ENCODE measurements at regions not wholly inside any gene's neighbourhood (a gene's known extent, or its start where the extent isn't known, plus 50 kb on each side); places are given as distances from the start of the nearest gene placed in this dataset.

DNA sequence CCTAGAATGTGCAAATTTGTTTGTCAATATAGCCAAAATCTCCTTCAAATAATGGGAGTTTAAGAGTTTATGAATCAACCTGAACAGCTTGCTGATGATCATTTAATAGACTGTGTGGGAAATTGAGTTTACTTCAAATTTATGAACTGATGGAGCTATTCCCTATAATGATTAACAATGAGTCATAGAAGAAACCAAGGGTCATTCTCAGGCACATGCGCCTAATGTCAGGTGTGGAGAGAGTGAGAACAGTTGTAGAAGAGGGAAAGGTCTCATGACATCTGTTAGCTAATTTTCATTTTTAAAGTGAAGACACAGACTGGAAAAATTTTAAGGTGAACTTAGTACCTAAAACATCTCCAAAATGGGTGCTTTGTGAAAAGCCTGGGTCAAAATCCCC lies 191.8 kb downstream of the BMP4 start:
- POLR2A ChIA-PET (ENCODE audit: partially characterized antibody), result no interaction called here
- Histone ChIP-seq H3K79me1 (ENCODE audit: low read depth, low read length) (no peaks in the 10 kb centered on the region), H3K18ac (ENCODE audit: extremely low read depth, low read length) (no peak overlapping the region)
- TF ChIP-seq, protein P1, sequence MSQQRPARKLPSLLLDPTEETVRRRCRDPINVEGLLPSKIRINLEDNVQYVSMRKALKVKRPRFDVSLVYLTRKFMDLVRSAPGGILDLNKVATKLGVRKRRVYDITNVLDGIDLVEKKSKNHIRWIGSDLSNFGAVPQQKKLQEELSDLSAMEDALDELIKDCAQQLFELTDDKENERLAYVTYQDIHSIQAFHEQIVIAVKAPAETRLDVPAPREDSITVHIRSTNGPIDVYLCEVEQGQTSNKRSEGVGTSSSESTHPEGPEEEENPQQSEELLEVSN (IDR thresholded peaks at IDR 0.05), result no peak
- TF ChIP-seq CEBPB (IDR thresholded peaks at IDR 0.05; ENCODE audit: low read depth, low read length), result no peak
- no peak for TF ChIP-seq ZNF274 (IDR thresholded peaks at IDR 0.05; ENCODE audit: borderline replicate concordance, extremely low read depth, low read length)
- no peak for TF ChIP-seq KDM1A (IDR thresholded peaks at IDR 0.05; ENCODE audit: borderline replicate concordance, low read length)
- no peak for TF ChIP-seq NANOG (IDR thresholded peaks at IDR 0.05; ENCODE audit: insufficient read depth, low read depth, low read length, poor library complexity, severe bottlenecking)
- no peak for TF ChIP-seq CBX8 (IDR thresholded peaks at IDR 0.05; ENCODE audit: borderline replicate concordance, low read depth, low read length)
- TF ChIP-seq, protein P2, sequence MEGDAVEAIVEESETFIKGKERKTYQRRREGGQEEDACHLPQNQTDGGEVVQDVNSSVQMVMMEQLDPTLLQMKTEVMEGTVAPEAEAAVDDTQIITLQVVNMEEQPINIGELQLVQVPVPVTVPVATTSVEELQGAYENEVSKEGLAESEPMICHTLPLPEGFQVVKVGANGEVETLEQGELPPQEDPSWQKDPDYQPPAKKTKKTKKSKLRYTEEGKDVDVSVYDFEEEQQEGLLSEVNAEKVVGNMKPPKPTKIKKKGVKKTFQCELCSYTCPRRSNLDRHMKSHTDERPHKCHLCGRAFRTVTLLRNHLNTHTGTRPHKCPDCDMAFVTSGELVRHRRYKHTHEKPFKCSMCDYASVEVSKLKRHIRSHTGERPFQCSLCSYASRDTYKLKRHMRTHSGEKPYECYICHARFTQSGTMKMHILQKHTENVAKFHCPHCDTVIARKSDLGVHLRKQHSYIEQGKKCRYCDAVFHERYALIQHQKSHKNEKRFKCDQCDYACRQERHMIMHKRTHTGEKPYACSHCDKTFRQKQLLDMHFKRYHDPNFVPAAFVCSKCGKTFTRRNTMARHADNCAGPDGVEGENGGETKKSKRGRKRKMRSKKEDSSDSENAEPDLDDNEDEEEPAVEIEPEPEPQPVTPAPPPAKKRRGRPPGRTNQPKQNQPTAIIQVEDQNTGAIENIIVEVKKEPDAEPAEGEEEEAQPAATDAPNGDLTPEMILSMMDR (IDR thresholded peaks at IDR 0.05; ENCODE audit: control extremely low read depth in 1 of 3, insufficient read depth in 1 of 3, low read depth in 1 of 3, low read length in 3 of 3), result no peak
- TF ChIP-seq TAF1 (IDR thresholded peaks at IDR 0.05; ENCODE audit: low read depth, low read length), result no peak
- TF ChIP-seq KDM5A (IDR thresholded peaks at IDR 0.05; ENCODE audit: low read length), result no peak
- TF ChIP-seq CHD2 (IDR thresholded peaks at IDR 0.05; ENCODE audit: low read length), result no peak
- no peak for TF ChIP-seq GTF2F1 (IDR thresholded peaks at IDR 0.05; ENCODE audit: borderline replicate concordance, low read depth, low read length)
- TF ChIP-seq GABPA (IDR thresholded peaks at IDR 0.05; ENCODE audit: borderline replicate concordance, insufficient read depth, low read length), result no peak

More for the DNA sequence above, 191.8 kb downstream of the BMP4 start:
- CTCF ChIA-PET (ENCODE audit: partially characterized antibody), result no interaction called here
- Histone ChIP-seq H3K23me2 (ENCODE audit: low read depth, low read length) (no peaks in the 10 kb centered on the region), H2BK20ac (ENCODE audit: low read length) (no peak overlapping the region), H2AK5ac (ENCODE audit: low read depth, low read length) (no peak overlapping the region), H3K14ac (ENCODE audit: insufficient read length) (no peak overlapping the region), H2BK5ac (ENCODE audit: low read depth, low read length) (no peak overlapping the region), H3K27me3 (replicated peaks in 1 of 4; ENCODE audit: control insufficient read depth in 3 of 4, extremely low read depth in 1 of 4, insufficient read depth in 3 of 4, low read length in 3 of 4) (peaks cover 0 to 1% (median 0%) of the 10 kb centered on the region in 4 experiments; a peak in 2 of 7 replicates), H2BK12ac (ENCODE audit: low read depth, low read length) (no peak overlapping the region), H2AFZ (ENCODE audit: low read length) (no peak overlapping the region), H3K9ac (replicated peaks in 1 of 4; ENCODE audit: extremely low read depth in 1 of 4, low read depth in 3 of 4, low read length in 3 of 4) (no peak overlapping the region), H3K27ac (ENCODE audit: low read depth, low read length) (no peak overlapping the region), H2BK120ac (replicated peaks; ENCODE audit: low read depth, low read length) (no peak overlapping the region), H3K4me1 (replicated peaks in 1 of 4; ENCODE audit: control insufficient read depth in 3 of 4, insufficient read depth in 4 of 4, low read length in 3 of 4) (no peaks in the 10 kb centered on the region), H3K4me3 (ENCODE audit: extremely low read depth in 1 of 4, insufficient read depth in 2 of 4, low read depth in 3 of 4, low read length in 4 of 4) (no peak overlapping the region), H3K23ac (ENCODE audit: insufficient read length) (no peak overlapping the region), H4K5ac (ENCODE audit: insufficient read length, low read depth, low read length) (no peak overlapping the region), H4K20me1 (replicated peaks in 1 of 2; ENCODE audit: control insufficient read depth in 1 of 2, insufficient read depth in 2 of 2, low read length in 2 of 2) (no peaks in the 10 kb centered on the region), H3K4me2 (ENCODE audit: insufficient read depth in 1 of 2, low read depth in 2 of 2, low read length in 2 of 2) (no peak overlapping the region), H4K8ac (ENCODE audit: extremely low read depth, insufficient read depth, low read length) (no peak overlapping the region), H3K4ac (replicated peaks; ENCODE audit: insufficient read length, low read depth, low read length) (no peak overlapping the region), H3K56ac (replicated peaks; ENCODE audit: insufficient read length, low read depth, low read length) (no peak overlapping the region), H4K91ac (replicated peaks; ENCODE audit: insufficient read length, low read length) (no peak overlapping the region), H3K36me3 (ENCODE audit: control insufficient read depth in 2 of 4, insufficient read depth in 4 of 4, low read length in 3 of 4) (no peaks in the 10 kb centered on the region), H3K9me3 (ENCODE audit: insufficient read depth in 2 of 2, low read depth in 1 of 2, low read length in 1 of 2) (no peaks in the 10 kb centered on the region), H3K79me2 (ENCODE audit: control insufficient read depth in 1 of 2, insufficient read depth in 2 of 2, low read length in 2 of 2) (no peaks in the 10 kb centered on the region), H2BK15ac (ENCODE audit: low read length) (no peak overlapping the region)
- DNase-seq (ENCODE audit: low read depth in 1 of 2, low spot score in 2 of 2) (no peak), FAIRE-seq (no peak)
- 97% methylated on average over 1 of the region's 1 CpG; no CpG with 5 or more reads in 1 of the 2 experiments for WGBS, 2 experiments (ENCODE audit: extremely low coverage in 1 of 2, insufficient coverage in 1 of 2, insufficient read length in 1 of 2, insufficient replicate concordance in 2 of 2, low coverage in 1 of 2, low lambda C conversion rate in 2 of 2, missing lambda C conversion rate in 1 of 2)

Measured in H1 (cell line).